Upper lobe of right lung (tissue), 1 donor: ENCODE measurements at regions not wholly inside any gene's neighbourhood (a gene's known extent, or its start where the extent isn't known, plus 50 kb on each side); places are given as distances from the start of the nearest gene placed in this dataset.

Experiments
- ATAC-seq: fragments of 200-7000 bp; cut with Tn5 transposase; one replicate; pipeline ENCODE4 v1.9.1; 2020; ENCODE audit warnings: mild to moderate bottlenecking, moderate library complexity
- DNase-seq: peaks from one replicate; pipeline ENCODE4 v3.0.0-alpha.2; 2020
- H3K27ac ChIP-seq: fragments of 200-600 bp; one replicate; pipeline ENCODE4 v1.8.0; 2022
- H3K27me3 ChIP-seq: fragments of 200-600 bp; one replicate; pipeline ENCODE4 v1.8.0; 2022; ENCODE audit warnings: mild to moderate bottlenecking
- H3K36me3 ChIP-seq: fragments of 200-600 bp; one replicate; pipeline ENCODE4 v1.8.0; 2022
- H3K4me1 ChIP-seq: fragments of 200-600 bp; one replicate; pipeline ENCODE4 v1.8.0; 2022
- H3K4me3 ChIP-seq: fragments of 200-600 bp; one replicate; pipeline ENCODE4 v1.8.0; 2022; ENCODE audit warnings: mild to moderate bottlenecking
- H3K9me3 ChIP-seq: fragments of 200-600 bp; one replicate; pipeline ENCODE4 v1.8.0; 2022
- intact Hi-C: fragments of 100-400 bp; cut with DNase I; formaldehyde crosslinking; loops from one replicate; pipeline ENCODE4 v1.11.0; 2022
- TF ChIP-seq, protein P1 (sequence below): fragments of 200-600 bp; IDR thresholded peaks from one replicate; pipeline ENCODE4 v1.8.0; 2022; ENCODE audit warnings: antibody characterized with exemption
- donor health status: DM: no; HTN: yes; CAD: no; lungs with severe emphysema.

DNA sequence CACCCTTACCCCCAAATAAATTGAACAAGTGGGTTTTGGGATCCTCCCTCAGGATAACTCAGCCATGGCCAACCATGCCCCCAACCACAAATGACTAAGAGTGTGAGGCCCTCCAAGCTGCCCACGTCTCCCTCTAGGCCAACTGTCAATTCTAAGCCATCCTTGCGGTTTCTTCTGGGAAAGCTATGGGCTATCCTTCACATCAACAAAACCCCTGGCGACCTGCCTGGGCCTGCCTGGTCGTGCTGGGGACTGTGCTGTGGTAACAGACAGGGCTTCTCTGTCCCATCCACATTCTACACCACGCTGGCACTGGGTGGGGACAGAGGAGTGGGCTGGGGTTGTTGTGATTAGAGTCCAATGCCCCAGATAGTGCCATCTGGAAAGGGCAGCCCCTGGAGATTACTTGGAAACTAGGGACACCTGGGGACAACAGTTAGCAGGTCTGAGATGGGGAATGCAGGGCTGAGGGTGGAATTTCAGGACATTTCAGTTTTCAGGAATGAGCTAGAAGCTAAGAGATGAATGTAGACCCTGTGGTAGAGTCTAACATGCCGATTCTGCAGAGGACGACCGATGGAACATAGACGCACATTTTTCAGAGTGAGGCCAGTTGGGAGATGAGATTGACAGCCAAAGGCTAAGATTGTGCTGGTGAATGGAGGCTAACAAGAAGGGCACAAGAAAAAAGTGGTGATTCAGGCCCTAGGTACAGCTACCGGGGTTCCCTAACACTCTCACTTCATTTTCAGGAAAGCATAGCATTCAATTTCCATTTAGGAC lies 131.9 kb downstream of the RASSF10 start:
- no peaks in the 10 kb centered on the region for H3K4me1 ChIP-seq
- no peaks in the 10 kb centered on the region for H3K27me3 ChIP-seq
- peak overlapping the region; percentile 63 for H3K27ac ChIP-seq
- no peaks in the 10 kb centered on the region for H3K36me3 ChIP-seq
- TF ChIP-seq, protein P1, sequence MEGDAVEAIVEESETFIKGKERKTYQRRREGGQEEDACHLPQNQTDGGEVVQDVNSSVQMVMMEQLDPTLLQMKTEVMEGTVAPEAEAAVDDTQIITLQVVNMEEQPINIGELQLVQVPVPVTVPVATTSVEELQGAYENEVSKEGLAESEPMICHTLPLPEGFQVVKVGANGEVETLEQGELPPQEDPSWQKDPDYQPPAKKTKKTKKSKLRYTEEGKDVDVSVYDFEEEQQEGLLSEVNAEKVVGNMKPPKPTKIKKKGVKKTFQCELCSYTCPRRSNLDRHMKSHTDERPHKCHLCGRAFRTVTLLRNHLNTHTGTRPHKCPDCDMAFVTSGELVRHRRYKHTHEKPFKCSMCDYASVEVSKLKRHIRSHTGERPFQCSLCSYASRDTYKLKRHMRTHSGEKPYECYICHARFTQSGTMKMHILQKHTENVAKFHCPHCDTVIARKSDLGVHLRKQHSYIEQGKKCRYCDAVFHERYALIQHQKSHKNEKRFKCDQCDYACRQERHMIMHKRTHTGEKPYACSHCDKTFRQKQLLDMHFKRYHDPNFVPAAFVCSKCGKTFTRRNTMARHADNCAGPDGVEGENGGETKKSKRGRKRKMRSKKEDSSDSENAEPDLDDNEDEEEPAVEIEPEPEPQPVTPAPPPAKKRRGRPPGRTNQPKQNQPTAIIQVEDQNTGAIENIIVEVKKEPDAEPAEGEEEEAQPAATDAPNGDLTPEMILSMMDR: no peak
- intact Hi-C loops: no loop called here
- no peak for DNase-seq
- H3K4me3 ChIP-seq: no peak overlapping the region
- ATAC-seq: no peak
- no peaks in the 10 kb centered on the region for H3K9me3 ChIP-seq

DNA sequence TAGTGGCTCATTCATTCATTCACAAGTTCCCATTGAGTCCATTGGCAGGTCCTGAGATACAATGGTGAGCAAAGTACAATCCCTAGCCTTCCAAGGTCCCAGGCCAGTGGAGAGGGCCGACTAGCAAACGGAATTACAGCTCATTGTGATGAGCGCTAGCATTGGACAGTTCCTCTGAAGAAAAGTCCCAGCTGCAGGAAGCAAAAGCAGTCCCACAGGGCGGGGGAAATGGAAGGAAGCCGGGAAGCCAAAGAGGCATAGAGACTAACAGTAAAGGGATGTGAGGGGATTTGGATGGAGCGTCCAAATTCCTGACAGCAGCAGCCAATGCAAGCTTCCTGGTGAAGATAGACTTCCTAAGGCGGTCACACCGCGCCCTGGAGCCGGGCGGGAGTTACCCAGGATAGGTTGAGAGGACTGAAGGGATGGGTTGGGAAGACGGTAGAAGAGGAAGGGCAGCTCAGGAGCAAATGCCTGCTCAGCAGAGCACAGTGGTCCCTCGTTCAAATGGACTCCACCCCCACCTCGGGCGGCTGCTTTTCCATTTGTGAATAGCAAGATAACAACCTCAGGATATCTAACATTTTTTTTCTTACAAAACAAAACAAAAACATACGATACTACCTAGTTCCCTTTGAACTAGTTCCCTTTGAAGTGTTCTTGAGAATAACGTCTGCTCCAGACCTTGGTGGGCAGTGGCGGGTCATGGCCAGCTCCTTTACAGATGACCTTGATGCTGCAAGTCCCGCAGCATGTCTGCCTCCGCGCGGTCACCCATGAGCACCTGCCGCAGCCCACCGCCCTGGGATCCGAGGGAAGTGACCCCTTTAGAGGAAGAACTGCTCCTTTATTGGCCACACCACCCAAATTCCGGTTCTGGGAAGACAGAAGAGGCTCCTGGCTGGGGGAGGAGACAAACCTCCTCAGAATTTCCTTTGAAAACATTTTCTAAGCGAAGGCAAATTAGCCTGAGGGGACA lies 132.9 kb downstream of the RASSF10 start:
- Histone ChIP-seq H3K9me3 (no peaks in the 10 kb centered on the region), H3K36me3 (no peaks in the 10 kb centered on the region), H3K27me3 (no peaks in the 10 kb centered on the region), H3K4me1 (no peaks in the 10 kb centered on the region), H3K4me3 (no peak overlapping the region), H3K27ac (no peak overlapping the region)
- TF ChIP-seq, protein P1: no peak
- ATAC-seq (no peak), DNase-seq (no peak)
- intact Hi-C loops: no loop called here

- intact Hi-C loops: no loop called here
- Histone ChIP-seq H3K4me3 (no peak overlapping the region), H3K36me3 (no peaks in the 10 kb centered on the region), H3K4me1 (no peaks in the 10 kb centered on the region), H3K27ac (no peak overlapping the region), H3K9me3 (no peaks in the 10 kb centered on the region), H3K27me3 (no peaks in the 10 kb centered on the region)
- TF ChIP-seq, protein P1: no peak
- no peak for DNase-seq
- no peak for ATAC-seq
Observed at GRCh38 chr11:13143486-13144297, 133.9 kb upstream of the BMAL1 start.

GRCh38 chr11:13145461-13145860 lies 132.1 kb upstream of the BMAL1 start:
- Histone ChIP-seq H3K9me3 (no peaks in the 10 kb centered on the region), H3K27ac (no peak overlapping the region), H3K4me1 (no peaks in the 10 kb centered on the region), H3K27me3 (no peaks in the 10 kb centered on the region), H3K36me3 (no peaks in the 10 kb centered on the region), H3K4me3 (no peak overlapping the region)
- DNase-seq: no peak
- ATAC-seq: no peak
- TF ChIP-seq, protein P1: no peak
- intact Hi-C loops: no loop called here

GRCh38 chr11:13149991-13150390 lies 127.6 kb upstream of the BMAL1 start:
- Histone ChIP-seq H3K4me3 (no peak overlapping the region), H3K27me3 (no peaks in the 10 kb centered on the region), H3K9me3 (no peaks in the 10 kb centered on the region), H3K36me3 (no peaks in the 10 kb centered on the region), H3K4me1 (no peaks in the 10 kb centered on the region), H3K27ac (no peak overlapping the region)
- TF ChIP-seq, protein P1: no peak
- DNase-seq: no peak
- no peak for ATAC-seq
- intact Hi-C loops: no loop called here
